Ascending aorta (tissue), 2 donors: ENCODE measurements at regions not wholly inside any gene's neighbourhood (a gene's known extent, or its start where the extent isn't known, plus 50 kb on each side); places are given as distances from the start of the nearest gene placed in this dataset.

ENCODE experiments used
- DNase-seq, 2 donors: peaks; one replicate each; pipeline ENCODE4 v3.0.0-alpha.2; 2019; ENCODE audit warnings: low spot score in 2 of 2
- H3K27ac ChIP-seq, 2 donors: fragments of 200-600 bp; sonication (generic); one replicate each; pipeline ENCODE4 v1.5.1; 2016 to 2017; ENCODE audit warnings: mild to moderate bottlenecking in 1 of 2
- H3K27me3 ChIP-seq: fragments of 200-600 bp; sonication (generic); one replicate; pipeline ENCODE4 v1.5.1; 2017
- H3K36me3 ChIP-seq, 2 donors: fragments of 200-600 bp; sonication (generic); one replicate each; pipeline ENCODE4 v1.5.1; 2016
- H3K4me1 ChIP-seq, 2 donors: fragments of 200-600 bp; sonication (generic); one replicate each; pipeline ENCODE4 v1.5.1; 2016 to 2017; ENCODE audit warnings: mild to moderate bottlenecking in 1 of 2
- H3K4me3 ChIP-seq, 2 donors: fragments of 200-600 bp; sonication (generic); one replicate each; pipeline ENCODE4 v1.5.1; 2016 to 2017; ENCODE audit warnings: mild to moderate bottlenecking in 1 of 2
- H3K9me3 ChIP-seq, 2 donors: fragments of 200-600 bp; sonication (generic); one replicate each; pipeline ENCODE4 v1.5.1; 2016
- intact Hi-C: fragments of 100-400 bp; cut with DNase I; formaldehyde crosslinking; loops from one replicate; pipeline ENCODE4 v1.15.1; 2023
- TF ChIP-seq, protein P1 (sequence below), 3 experiments: fragments of 200-600 bp in 2 of 3; fragments of 450-650 bp in 1 of 3; sonication (generic) in 2 of 3; IDR thresholded peaks; one replicate each; pipeline ENCODE4 v1.5.1; 2016 to 2019; ENCODE audit warnings: antibody characterized with exemption in 3 of 3, mild to moderate bottlenecking in 1 of 3, moderate library complexity in 1 of 3

DNA sequence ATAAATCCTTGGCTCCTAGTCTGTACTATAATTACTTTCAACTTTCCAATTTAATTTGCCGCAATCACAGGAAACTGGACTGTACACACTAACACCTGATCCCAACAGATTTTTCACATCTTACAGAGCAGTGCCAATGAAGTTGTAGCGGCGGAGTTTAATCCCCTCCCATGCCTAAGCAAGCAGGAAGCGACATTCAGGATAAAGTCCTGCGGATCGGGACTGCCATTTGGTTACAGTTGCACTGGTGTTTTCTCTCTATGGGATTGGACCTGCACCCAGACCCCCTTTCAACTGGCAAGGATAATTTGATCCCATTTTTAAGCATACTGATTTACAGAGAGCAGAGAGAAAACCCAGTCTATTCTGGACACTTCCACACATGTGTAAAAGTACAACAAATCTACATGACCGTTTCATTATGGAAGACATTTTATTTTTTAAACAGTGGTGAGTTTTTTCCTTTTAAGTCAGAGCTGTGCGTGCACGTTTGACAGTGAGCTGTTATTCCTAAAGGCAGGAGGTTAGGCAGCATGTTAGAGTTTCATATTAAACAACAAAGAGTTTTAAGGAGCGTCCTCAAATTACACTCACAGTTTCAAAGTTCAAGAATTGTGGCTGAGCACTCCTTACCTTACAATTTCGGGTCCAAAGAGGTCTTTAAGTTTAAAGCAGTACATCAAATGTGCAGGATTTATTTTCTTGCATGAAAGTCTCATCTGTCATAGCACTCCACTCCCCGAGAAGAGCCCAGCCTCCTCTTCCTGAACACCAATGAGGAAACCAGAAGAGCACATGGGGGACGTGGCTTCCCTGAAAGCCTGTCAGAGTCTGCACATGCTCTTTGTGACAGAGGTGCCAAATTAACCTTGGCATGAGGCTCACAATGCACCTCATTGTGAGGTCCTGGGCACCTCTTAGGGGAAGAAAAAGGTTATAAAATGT is 141.6 kb upstream of the RFC3 start:
- intact Hi-C loops = no loop called here
- peak overlapping the region; percentile 34 to 58 for H3K4me3 ChIP-seq
- TF ChIP-seq, protein P1, sequence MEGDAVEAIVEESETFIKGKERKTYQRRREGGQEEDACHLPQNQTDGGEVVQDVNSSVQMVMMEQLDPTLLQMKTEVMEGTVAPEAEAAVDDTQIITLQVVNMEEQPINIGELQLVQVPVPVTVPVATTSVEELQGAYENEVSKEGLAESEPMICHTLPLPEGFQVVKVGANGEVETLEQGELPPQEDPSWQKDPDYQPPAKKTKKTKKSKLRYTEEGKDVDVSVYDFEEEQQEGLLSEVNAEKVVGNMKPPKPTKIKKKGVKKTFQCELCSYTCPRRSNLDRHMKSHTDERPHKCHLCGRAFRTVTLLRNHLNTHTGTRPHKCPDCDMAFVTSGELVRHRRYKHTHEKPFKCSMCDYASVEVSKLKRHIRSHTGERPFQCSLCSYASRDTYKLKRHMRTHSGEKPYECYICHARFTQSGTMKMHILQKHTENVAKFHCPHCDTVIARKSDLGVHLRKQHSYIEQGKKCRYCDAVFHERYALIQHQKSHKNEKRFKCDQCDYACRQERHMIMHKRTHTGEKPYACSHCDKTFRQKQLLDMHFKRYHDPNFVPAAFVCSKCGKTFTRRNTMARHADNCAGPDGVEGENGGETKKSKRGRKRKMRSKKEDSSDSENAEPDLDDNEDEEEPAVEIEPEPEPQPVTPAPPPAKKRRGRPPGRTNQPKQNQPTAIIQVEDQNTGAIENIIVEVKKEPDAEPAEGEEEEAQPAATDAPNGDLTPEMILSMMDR (IDR thresholded peaks at IDR 0.05) = no peak
- no peaks in the 10 kb centered on the region for H3K27me3 ChIP-seq
- H3K36me3 ChIP-seq = no peaks in the 10 kb centered on the region
- no peak overlapping the region for H3K27ac ChIP-seq
- DNase-seq = peak in 1 of 2 donors; percentile 69
- peaks cover 0 to 3% of the 10 kb centered on the region in 2 donors for H3K4me1 ChIP-seq
- H3K9me3 ChIP-seq = no peaks in the 10 kb centered on the region

DNA sequence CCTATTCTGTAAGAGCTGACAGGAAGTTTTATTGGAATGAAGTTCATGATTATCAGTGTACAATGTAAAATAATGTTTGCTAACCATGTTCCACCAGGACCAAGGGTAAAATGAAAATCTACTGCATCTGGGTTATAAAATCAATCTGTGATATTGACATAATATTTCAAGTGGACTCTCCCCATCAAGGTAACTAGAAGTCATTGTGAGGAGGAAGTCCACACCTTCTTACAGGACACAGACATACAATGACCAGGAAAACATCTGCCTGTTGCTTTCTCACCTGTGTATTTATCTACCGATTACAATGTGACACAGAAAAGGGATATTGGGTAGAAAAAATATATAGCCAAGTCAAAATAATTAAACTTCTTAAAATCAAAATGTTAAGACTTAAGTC is 140.7 kb upstream of the RFC3 start:
- Histone ChIP-seq H3K9me3 (no peaks in the 10 kb centered on the region), H3K27me3 (no peaks in the 10 kb centered on the region), H3K4me3 (peak overlapping the region in 1 of 2 donors; percentile 58), H3K27ac (no peak overlapping the region), H3K36me3 (no peaks in the 10 kb centered on the region), H3K4me1 (peaks cover 0 to 3% of the 10 kb centered on the region in 2 donors)
- intact Hi-C loops = no loop called here
- no peak for DNase-seq
- TF ChIP-seq, protein P1 (IDR thresholded peaks at IDR 0.05) = no peak

DNA sequence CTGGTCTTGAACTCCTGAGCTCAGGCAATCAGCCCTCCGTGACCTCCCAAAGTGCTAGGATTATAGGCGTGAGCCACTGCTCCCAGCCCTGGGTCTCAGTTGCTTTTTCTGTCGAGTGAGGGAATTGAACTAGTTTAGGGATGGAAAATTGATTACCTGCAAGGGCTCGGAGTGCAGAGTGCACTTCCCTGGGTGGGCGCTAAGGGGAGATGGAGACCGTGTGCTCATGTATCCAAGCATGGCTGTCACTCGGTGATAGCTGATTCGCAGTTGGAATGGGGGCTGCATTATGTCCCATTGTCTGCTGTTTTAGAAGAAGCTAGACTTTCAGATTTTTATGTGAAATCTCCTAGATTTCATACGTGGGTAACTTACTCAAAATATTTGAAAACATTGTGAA is 139.9 kb upstream of the RFC3 start:
- Histone ChIP-seq H3K4me3 (no peak overlapping the region), H3K27me3 (no peaks in the 10 kb centered on the region), H3K4me1 (peaks cover 0 to 3% of the 10 kb centered on the region in 2 donors), H3K9me3 (no peaks in the 10 kb centered on the region), H3K36me3 (no peaks in the 10 kb centered on the region), H3K27ac (no peak overlapping the region)
- TF ChIP-seq, protein P1 (IDR thresholded peaks at IDR 0.05) = no peak
- DNase-seq = no peak
- intact Hi-C loops = no loop called here

DNA sequence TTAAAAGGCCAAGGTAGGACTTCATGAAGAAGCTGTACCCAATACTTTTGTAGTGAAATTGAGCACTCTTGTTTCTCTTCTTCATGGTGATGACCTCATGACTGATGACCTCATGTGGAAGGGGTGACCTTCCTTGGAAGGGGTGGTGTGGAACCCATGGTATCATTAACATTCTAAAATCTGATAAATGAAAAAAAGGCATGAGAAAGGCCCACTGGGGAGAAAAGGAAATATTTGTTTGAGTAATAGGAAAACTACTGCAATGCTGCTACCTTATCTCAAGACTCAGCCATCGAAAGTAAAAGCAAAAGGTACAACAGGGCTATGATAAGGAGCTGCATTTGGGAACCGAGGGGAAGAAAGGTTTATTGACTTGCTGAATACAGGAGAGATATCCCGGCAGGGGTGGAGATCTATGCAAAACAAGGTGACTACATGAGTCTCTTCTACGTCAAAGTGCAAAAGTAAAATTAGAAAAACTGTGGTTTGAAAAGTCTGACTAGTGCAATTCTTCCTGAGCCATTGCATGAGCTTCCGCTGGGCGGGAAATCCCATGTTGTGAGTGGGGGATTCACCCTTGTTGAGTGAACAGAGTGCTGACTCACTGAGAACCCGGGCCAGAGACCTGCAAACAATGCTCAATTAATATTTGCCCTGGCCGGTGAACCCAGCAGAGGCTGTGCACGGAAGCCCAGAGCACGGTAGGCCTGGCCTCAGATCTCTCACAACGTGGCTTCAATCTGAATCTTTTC is 138.9 kb upstream of the RFC3 start:
- DNase-seq = peak; percentile 16 to 73
- Histone ChIP-seq H3K9me3 (no peaks in the 10 kb centered on the region), H3K27me3 (no peaks in the 10 kb centered on the region), H3K27ac (no peak overlapping the region), H3K4me1 (peaks cover 0 to 3% of the 10 kb centered on the region in 2 donors), H3K4me3 (no peak overlapping the region), H3K36me3 (no peaks in the 10 kb centered on the region)
- TF ChIP-seq, protein P1 (IDR thresholded peaks at IDR 0.05) = no peak
- intact Hi-C loops = no loop called here

DNA sequence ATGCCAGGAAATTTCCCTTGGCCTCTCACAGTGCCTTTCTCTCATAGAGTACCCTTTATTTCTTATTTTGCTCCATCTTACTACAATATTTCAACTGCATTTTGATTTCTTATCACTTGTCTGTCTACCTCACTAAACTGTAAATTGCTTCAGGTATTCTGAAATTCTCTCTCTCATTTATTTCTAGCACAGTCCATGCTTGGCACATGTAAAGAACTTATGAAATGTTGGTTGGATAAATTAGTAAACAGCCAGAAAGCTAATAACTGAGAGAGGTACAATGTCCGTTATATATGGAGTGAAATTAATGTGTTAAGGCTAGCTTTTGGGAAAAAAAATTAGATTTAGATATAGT is 138.3 kb upstream of the RFC3 start:
- no peak for DNase-seq
- H3K9me3 ChIP-seq = no peaks in the 10 kb centered on the region
- H3K36me3 ChIP-seq = no peaks in the 10 kb centered on the region
- TF ChIP-seq, protein P1 (IDR thresholded peaks at IDR 0.05) = no peak
- intact Hi-C loops = no loop called here
- no peak overlapping the region for H3K27ac ChIP-seq
- peaks cover 0 to 3% of the 10 kb centered on the region in 2 donors for H3K4me1 ChIP-seq
- H3K4me3 ChIP-seq = no peak overlapping the region
- H3K27me3 ChIP-seq = no peaks in the 10 kb centered on the region
